Heart right ventricle (tissue), 16 donors: ENCODE measurements at regions not wholly inside any gene's neighbourhood (a gene's known extent, or its start where the extent isn't known, plus 50 kb on each side); places are given as distances from the start of the nearest gene placed in this dataset.

Experiments used
- ATAC-seq, 8 donors: fragments of 200-7000 bp; cut with Tn5 transposase; one replicate each; pipeline ENCODE4 v1.9.1; 2020; ENCODE audit warnings: mild to moderate bottlenecking in 8 of 8, moderate library complexity in 8 of 8, moderate number of reproducible peaks in 1 of 8
- DNase-seq, 2 donors: peaks; one replicate each; pipeline ENCODE4 v3.0.0-alpha.2; 2020
- H3K27ac ChIP-seq, 10 donors: fragments of 200-600 bp; sonication (generic) in 2 of 10; one replicate each; pipeline versions ENCODE4 v1.5.0 to v1.8.0; 2020 to 2022; ENCODE audit warnings: mild to moderate bottlenecking in 3 of 10
- H3K27me3 ChIP-seq, 7 donors: fragments of 200-600 bp; one replicate each; pipeline ENCODE4 v1.8.0; 2021 to 2022; ENCODE audit warnings: mild to moderate bottlenecking in 2 of 7
- H3K36me3 ChIP-seq, 9 donors: fragments of 200-600 bp; sonication (generic) in 1 of 9; one replicate each; pipeline versions ENCODE4 v1.5.0 to v1.8.0; 2020 to 2022; ENCODE audit warnings: mild to moderate bottlenecking in 2 of 9
- H3K4me1 ChIP-seq, 9 donors: fragments of 200-600 bp; sonication (generic) in 1 of 9; one replicate each; pipeline versions ENCODE4 v1.5.0 to v1.8.0; 2020 to 2022; ENCODE audit warnings: mild to moderate bottlenecking in 4 of 9
- H3K4me3 ChIP-seq, 10 donors: fragments of 200-600 bp; sonication (generic) in 2 of 10; one replicate each; pipeline versions ENCODE4 v1.5.0 to v1.8.0; 2020 to 2022; ENCODE audit warnings: mild to moderate bottlenecking in 7 of 10, moderate library complexity in 2 of 10
- H3K9me3 ChIP-seq, 11 donors: fragments of 200-600 bp in 10 of 11; sonication (generic) in 2 of 11; one replicate each; pipeline versions ENCODE4 v1.5.0 to v1.8.0; 2013 to 2022; ENCODE audit warnings: mild to moderate bottlenecking in 2 of 11, control low read depth in 1 of 11, moderate library complexity in 1 of 11
- WGBS, 2 donors: extraction: QIAGEN DNeasy Blood & Tissue Kit; methylation state at CpG; one replicate each; pipeline ENCODE4 v1.1.7; 2013; ENCODE audit warnings: inconsistent platforms in 1 of 2; 5-methylcytosine and 5-hydroxymethylcytosine counted together
- intact Hi-C, 10 donors: fragments of 100-400 bp; cut with DNase I; formaldehyde crosslinking; loops; one replicate each; pipeline versions ENCODE4 v1.11.1 to v1.14.2; 2022
- TF ChIP-seq, protein P1 (sequence below), 9 donors: fragments of 200-600 bp; sonication (generic) in 2 of 9; IDR thresholded peaks; one replicate each; pipeline versions ENCODE4 v1.5.0 to v1.8.0; 2021 to 2022; ENCODE audit warnings: antibody characterized with exemption in 9 of 9, mild to moderate bottlenecking in 5 of 9, moderate library complexity in 1 of 9
- donor health status: Arrhythmogenic right ventricular cardiomyopathy.
- donor health status: ischemic (EF 13 %, LVEDD 7.1; RV severe dilation, severe dysfunction).
- donor health status: healthy with polysubstance abuse.
- donor health status: DM: no; HTN: yes; CAD: no.
- donor health status: DM: no; HTN: no; CAD: no.
- donor health status: ischemic (EF 25% LVEDD 6.9; RV normal size, moderate dysfunction).
- donor health status: ischemic (EF 25% LVEDD 5.7; RV mildly dilated, moderate dysfunction).
- donor health status: healthy.
- donor health status: DM: yes; HTN: yes; CAD: no.
- donor health status: Ischemic cardiomyopathy.
- donor health status: ischemic (EF 35%, LVEDD 5.7; RV mildly dilated, moderate dysfunction).
- donor health status: nonischemic (EF 11% LVEDD 7.7; RV severe dilation, severe dysfunction).
- donor health status: DM: yes; HTN: yes; CAD: no.
- donor health status: PGD.
- donor health status: ischemic (EF 29% LVEDD 5.4; RV normal size, mild dysfunction).
- donor health status: nonischemic (EF 23%, LVEDD 6.1; RV moderate dilation, normal function).

DNA sequence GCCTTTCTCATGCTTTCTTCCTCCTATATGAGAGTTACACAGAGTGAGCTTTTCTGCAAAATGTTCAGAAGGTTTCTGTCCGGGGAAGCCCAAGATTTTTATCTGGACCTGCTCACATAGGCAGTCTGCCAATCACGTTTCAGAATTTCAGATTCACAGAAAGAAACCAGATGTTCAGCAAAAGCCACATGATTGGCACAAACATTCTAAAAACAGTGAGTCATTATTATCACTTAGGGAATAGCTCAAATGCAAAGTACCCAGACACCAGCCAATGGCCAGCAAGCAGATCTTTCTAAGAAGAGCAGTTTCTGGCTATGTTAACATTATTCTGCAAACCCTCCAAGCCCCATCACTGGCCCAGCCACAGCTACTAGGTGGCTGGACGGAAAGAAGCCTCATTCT is 1558.5 kb upstream of the TMEM132C start:
- no peak overlapping the region for H3K27ac ChIP-seq
- no peaks in the 10 kb centered on the region for H3K4me1 ChIP-seq
- H3K4me3 ChIP-seq: no peak overlapping the region
- ATAC-seq (no peak), DNase-seq (no peak)
- TF ChIP-seq, protein P1, sequence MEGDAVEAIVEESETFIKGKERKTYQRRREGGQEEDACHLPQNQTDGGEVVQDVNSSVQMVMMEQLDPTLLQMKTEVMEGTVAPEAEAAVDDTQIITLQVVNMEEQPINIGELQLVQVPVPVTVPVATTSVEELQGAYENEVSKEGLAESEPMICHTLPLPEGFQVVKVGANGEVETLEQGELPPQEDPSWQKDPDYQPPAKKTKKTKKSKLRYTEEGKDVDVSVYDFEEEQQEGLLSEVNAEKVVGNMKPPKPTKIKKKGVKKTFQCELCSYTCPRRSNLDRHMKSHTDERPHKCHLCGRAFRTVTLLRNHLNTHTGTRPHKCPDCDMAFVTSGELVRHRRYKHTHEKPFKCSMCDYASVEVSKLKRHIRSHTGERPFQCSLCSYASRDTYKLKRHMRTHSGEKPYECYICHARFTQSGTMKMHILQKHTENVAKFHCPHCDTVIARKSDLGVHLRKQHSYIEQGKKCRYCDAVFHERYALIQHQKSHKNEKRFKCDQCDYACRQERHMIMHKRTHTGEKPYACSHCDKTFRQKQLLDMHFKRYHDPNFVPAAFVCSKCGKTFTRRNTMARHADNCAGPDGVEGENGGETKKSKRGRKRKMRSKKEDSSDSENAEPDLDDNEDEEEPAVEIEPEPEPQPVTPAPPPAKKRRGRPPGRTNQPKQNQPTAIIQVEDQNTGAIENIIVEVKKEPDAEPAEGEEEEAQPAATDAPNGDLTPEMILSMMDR (IDR thresholded peaks at IDR 0.05): no peak
- no peaks in the 10 kb centered on the region for H3K36me3 ChIP-seq
- intact Hi-C loops: no loop called here
- H3K27me3 ChIP-seq: peaks cover 0 to 16% (median 4%) of the 10 kb centered on the region in 7 donors
- WGBS, 2 donors: 33 to 48% methylated on average over 3 of the region's 3 CpGs
- H3K9me3 ChIP-seq: no peaks in the 10 kb centered on the region

DNA sequence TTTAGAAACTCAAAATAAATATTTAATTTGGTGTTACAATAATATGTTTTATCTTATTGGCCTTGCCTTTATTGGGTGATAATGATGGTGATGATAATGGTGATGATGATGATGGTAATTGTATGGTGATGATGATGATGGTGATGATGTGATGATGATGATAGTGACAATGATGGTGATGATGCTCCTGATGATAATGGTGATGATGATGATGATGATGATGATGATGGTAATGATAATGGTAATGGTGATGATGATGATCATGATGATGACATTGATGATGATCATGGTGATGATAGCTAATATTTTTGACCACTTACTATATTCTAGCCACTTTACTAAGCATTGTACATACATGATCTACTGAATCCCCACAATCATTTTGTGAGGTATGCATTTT is 1548.6 kb upstream of the TMEM132C start:
- DNase-seq (no peak), ATAC-seq (no peak)
- Histone ChIP-seq H3K9me3 (peaks cover 0 to 7% (median 0%) of the 10 kb centered on the region in 11 donors), H3K4me3 (no peak overlapping the region), H3K4me1 (no peaks in the 10 kb centered on the region), H3K27me3 (peaks cover 0 to 3% (median 0%) of the 10 kb centered on the region in 7 donors), H3K27ac (no peak overlapping the region), H3K36me3 (no peaks in the 10 kb centered on the region)
- TF ChIP-seq, protein P1 (IDR thresholded peaks at IDR 0.05): no peak
- intact Hi-C loops: no loop called here

DNA sequence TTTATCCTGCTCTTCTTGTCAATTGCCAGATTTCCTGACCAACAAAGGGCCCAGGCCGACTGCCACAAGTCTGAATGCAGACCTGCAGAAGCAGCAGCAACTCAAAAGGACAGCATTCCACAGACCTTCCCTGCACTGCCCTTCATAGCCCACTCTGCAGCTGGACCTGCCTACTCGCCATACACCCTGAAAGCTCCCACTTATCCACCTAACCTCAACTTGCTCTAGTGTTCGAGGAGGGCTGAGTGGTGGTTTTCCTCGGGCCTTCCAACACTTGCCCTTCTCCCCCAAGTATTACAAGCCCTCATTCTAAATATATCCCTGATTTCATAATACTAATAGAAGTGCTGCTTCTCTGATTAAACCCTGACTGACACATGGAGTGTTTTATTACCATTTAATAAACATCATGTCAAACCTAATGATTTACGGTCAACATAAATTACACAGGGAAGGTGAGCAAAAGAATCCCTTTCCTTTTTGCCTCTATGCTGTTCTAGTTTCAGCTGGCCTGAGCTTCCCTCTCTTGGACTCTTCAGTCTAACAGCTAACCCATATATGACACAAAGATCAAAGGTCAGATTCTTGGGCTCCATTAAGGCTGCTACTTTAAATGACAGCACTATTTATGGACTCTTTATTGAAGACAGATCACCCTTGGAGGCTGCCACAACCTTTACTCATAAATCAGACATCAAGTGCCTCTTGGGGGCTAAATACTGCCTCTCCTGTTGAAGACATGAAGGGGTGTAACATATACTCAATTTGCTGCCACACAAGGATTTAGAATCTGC is 1546.9 kb upstream of the TMEM132C start:
- Histone ChIP-seq H3K4me3 (no peak overlapping the region), H3K27ac (no peak overlapping the region), H3K9me3 (peaks cover 0 to 7% (median 0%) of the 10 kb centered on the region in 11 donors), H3K36me3 (no peaks in the 10 kb centered on the region), H3K4me1 (no peaks in the 10 kb centered on the region), H3K27me3 (peaks cover 0 to 18% (median 4%) of the 10 kb centered on the region in 7 donors)
- TF ChIP-seq, protein P1 (IDR thresholded peaks at IDR 0.05): no peak
- ATAC-seq (peak in 1 of 8 donors; percentile 50), DNase-seq (no peak)
- 40 to 47% methylated on average over 5 of the region's 5 CpGs for WGBS, 2 donors
- intact Hi-C loops: no loop called here

DNA sequence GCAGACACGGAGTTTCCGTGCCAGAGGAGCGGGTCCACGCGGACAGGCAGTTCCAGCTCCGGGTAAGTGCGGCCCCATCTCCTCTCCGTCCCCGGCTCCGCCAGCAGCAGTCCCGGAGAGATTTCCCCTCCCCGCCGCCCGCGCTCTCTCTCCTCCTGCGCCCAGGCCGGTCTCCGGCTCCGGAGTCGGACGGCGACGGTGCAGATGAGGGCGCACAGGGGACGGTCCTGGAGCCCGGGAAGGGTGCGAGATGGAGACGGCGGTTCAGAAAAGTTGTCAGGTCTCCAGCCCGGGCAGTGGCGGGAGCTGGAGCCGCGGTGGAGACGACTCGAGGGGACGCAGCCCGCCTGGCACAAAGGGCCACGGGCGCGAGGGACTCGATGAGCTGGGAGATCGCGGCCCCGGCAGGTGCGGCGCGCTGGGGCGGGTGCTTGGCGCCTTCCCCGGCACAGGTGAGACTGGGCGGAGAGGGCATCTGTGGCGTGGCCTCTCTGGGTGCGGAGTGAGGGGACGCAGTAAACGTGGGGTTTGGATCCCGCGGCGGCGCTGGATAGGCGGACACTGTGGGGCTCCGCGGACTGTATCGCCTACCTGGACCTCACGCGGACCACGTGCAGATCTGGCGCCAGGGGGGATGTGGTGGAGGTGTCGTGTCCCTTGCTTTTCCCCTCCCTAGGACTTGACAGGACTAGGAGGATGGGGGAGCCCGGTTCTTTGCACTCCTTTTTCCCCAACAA is 1540.3 kb upstream of the TMEM132C start:
- intact Hi-C loops: no loop called here
- Histone ChIP-seq H3K27me3 (peaks cover 0 to 74% (median 45%) of the 10 kb centered on the region in 7 donors), H3K9me3 (no peaks in the 10 kb centered on the region), H3K4me3 (no peak overlapping the region), H3K36me3 (no peaks in the 10 kb centered on the region), H3K27ac (no peak overlapping the region), H3K4me1 (no peaks in the 10 kb centered on the region)
- ATAC-seq: no peak
- WGBS, 2 donors: 1% methylated on average over 69 of the region's 69 CpGs
- DNase-seq: no peak
- TF ChIP-seq, protein P1 (IDR thresholded peaks at IDR 0.05): no peak
